Spinal cord (tissue), 9 donors: ENCODE measurements at regions not wholly inside any gene's neighbourhood (a gene's known extent, or its start where the extent isn't known, plus 50 kb on each side); places are given as distances from the start of the nearest gene placed in this dataset.

ENCODE experiments used
- DNase-seq, 6 donors: peaks; one replicate each; pipeline versions ENCODE4 v3.0.0 to v3.0.0-alpha.2; 2013 to 2015; ENCODE audit warnings: low spot score in 6 of 6, low read depth in 4 of 6
- H3K27ac ChIP-seq: one replicate; pipeline ENCODE4 v1.5.1; 2013; ENCODE audit warnings: low read depth, low read length, control low read depth
- H3K27me3 ChIP-seq: one replicate; pipeline ENCODE4 v1.6.1; 2013; ENCODE audit warnings: low read length; ENCODE audit not compliant: control insufficient read depth, insufficient read depth
- H3K36me3 ChIP-seq: one replicate; pipeline ENCODE4 v1.6.1; 2013; ENCODE audit warnings: low read length; ENCODE audit not compliant: control insufficient read depth, insufficient read depth
- H3K4me1 ChIP-seq: one replicate; pipeline ENCODE4 v1.6.1; 2013; ENCODE audit warnings: low read length; ENCODE audit not compliant: control insufficient read depth, insufficient read depth
- H3K4me3 ChIP-seq: one replicate; pipeline ENCODE4 v1.5.1; 2013; ENCODE audit warnings: low read depth, low read length, control low read depth
- H3K9me3 ChIP-seq: one replicate; pipeline ENCODE4 v1.6.1; 2013; ENCODE audit warnings: low read length; ENCODE audit not compliant: control insufficient read depth, insufficient read depth
- WGBS: methylation state at CpG from one replicate; pipeline ENCODE4 v1.1.5; 2013; ENCODE audit warnings: missing lambda C conversion rate; ENCODE audit not compliant: insufficient coverage; 5-methylcytosine and 5-hydroxymethylcytosine counted together
- donor health status: healthy.

GRCh38 chr14:87181288-87181687 lies 811.7 kb downstream of the GALC start:
- no peaks in the 10 kb centered on the region for H3K4me1 ChIP-seq
- no peaks in the 10 kb centered on the region for H3K9me3 ChIP-seq
- peak in 1 of 6 donors; percentile 34 for DNase-seq
- no peak overlapping the region for H3K27ac ChIP-seq
- no peaks in the 10 kb centered on the region for H3K27me3 ChIP-seq
- no peak overlapping the region for H3K4me3 ChIP-seq
- WGBS = no CpG with 5 or more reads among the region's 3 CpGs
- no peaks in the 10 kb centered on the region for H3K36me3 ChIP-seq

GRCh38 chr14:87179936-87180335 lies 813.0 kb downstream of the GALC start:
- H3K27ac ChIP-seq = no peak overlapping the region
- H3K4me3 ChIP-seq = no peak overlapping the region
- H3K4me1 ChIP-seq = no peaks in the 10 kb centered on the region
- no peak for DNase-seq
- 100% methylated on average over 1 of the region's 6 CpGs for WGBS
- H3K27me3 ChIP-seq = no peaks in the 10 kb centered on the region
- H3K36me3 ChIP-seq = no peaks in the 10 kb centered on the region
- no peaks in the 10 kb centered on the region for H3K9me3 ChIP-seq

- no peaks in the 10 kb centered on the region for H3K27me3 ChIP-seq
- no peaks in the 10 kb centered on the region for H3K4me1 ChIP-seq
- no peak overlapping the region for H3K27ac ChIP-seq
- no peak overlapping the region for H3K4me3 ChIP-seq
- no CpG with 5 or more reads among the region's 1 CpG for WGBS
- no peaks in the 10 kb centered on the region for H3K36me3 ChIP-seq
- H3K9me3 ChIP-seq = no peaks in the 10 kb centered on the region
- DNase-seq = no peak
Observed at GRCh38 chr14:87178277-87178676, 814.7 kb downstream of the GALC start.

GRCh38 chr14:87175175-87175574 lies 817.8 kb downstream of the GALC start:
- WGBS = 100% methylated on average over 1 of the region's 2 CpGs
- no peaks in the 10 kb centered on the region for H3K4me1 ChIP-seq
- no peaks in the 10 kb centered on the region for H3K9me3 ChIP-seq
- H3K36me3 ChIP-seq = no peaks in the 10 kb centered on the region
- no peak overlapping the region for H3K27ac ChIP-seq
- H3K27me3 ChIP-seq = no peaks in the 10 kb centered on the region
- DNase-seq = no peak
- H3K4me3 ChIP-seq = no peak overlapping the region

- Histone ChIP-seq H3K9me3 (no peaks in the 10 kb centered on the region), H3K4me3 (no peak overlapping the region), H3K4me1 (no peaks in the 10 kb centered on the region), H3K27me3 (no peaks in the 10 kb centered on the region), H3K36me3 (no peaks in the 10 kb centered on the region), H3K27ac (no peak overlapping the region)
- no CpG with 5 or more reads among the region's 2 CpGs for WGBS
- DNase-seq = no peak
Observed at GRCh38 chr14:87171141-87171540, 821.8 kb downstream of the GALC start.

- H3K27me3 ChIP-seq = no peaks in the 10 kb centered on the region
Observed at GRCh38 chr14:87170179-87170578, 822.8 kb downstream of the GALC start.

GRCh38 chr14:87169362-87169761 lies 823.6 kb downstream of the GALC start:
- WGBS = 96% methylated on average over 2 of the region's 2 CpGs
- H3K36me3 ChIP-seq = no peaks in the 10 kb centered on the region
- DNase-seq = no peak
- no peaks in the 10 kb centered on the region for H3K4me1 ChIP-seq
- no peaks in the 10 kb centered on the region for H3K27me3 ChIP-seq
- no peak overlapping the region for H3K4me3 ChIP-seq
- no peaks in the 10 kb centered on the region for H3K9me3 ChIP-seq
- no peak overlapping the region for H3K27ac ChIP-seq

More at GRCh38 chr14:87170179-87170578, 822.8 kb downstream of the GALC start:
- H3K4me3 ChIP-seq = no peak overlapping the region
- H3K27ac ChIP-seq = no peak overlapping the region
- H3K36me3 ChIP-seq = no peaks in the 10 kb centered on the region
- no CpG with 5 or more reads among the region's 3 CpGs for WGBS
- no peaks in the 10 kb centered on the region for H3K4me1 ChIP-seq
- DNase-seq = no peak
- H3K9me3 ChIP-seq = no peaks in the 10 kb centered on the region

GRCh38 chr14:87161502-87161901 lies 831.5 kb downstream of the GALC start:
- no peaks in the 10 kb centered on the region for H3K4me1 ChIP-seq
- no peaks in the 10 kb centered on the region for H3K9me3 ChIP-seq
- no peak overlapping the region for H3K4me3 ChIP-seq
- no peak overlapping the region for H3K27ac ChIP-seq
- no peaks in the 10 kb centered on the region for H3K36me3 ChIP-seq
- H3K27me3 ChIP-seq = no peaks in the 10 kb centered on the region
- 60% methylated on average over 1 of the region's 4 CpGs for whole genome bisulfite sequencing
- DNase-seq = no peak

GRCh38 chr14:87160989-87161388 lies 832.0 kb downstream of the GALC start:
- no peak for DNase-seq
- WGBS = 53% methylated on average over 2 of the region's 2 CpGs
- no peaks in the 10 kb centered on the region for H3K9me3 ChIP-seq
- no peaks in the 10 kb centered on the region for H3K36me3 ChIP-seq
- H3K4me3 ChIP-seq = no peak overlapping the region
- H3K27ac ChIP-seq = no peak overlapping the region
- H3K27me3 ChIP-seq = no peaks in the 10 kb centered on the region
- no peaks in the 10 kb centered on the region for H3K4me1 ChIP-seq

GRCh38 chr14:87158283-87158682 lies 834.7 kb downstream of the GALC start:
- no peaks in the 10 kb centered on the region for H3K4me1 ChIP-seq
- no peaks in the 10 kb centered on the region for H3K36me3 ChIP-seq
- no peaks in the 10 kb centered on the region for H3K27me3 ChIP-seq
- H3K4me3 ChIP-seq = no peak overlapping the region
- no peak for DNase-seq
- no peaks in the 10 kb centered on the region for H3K9me3 ChIP-seq
- H3K27ac ChIP-seq = no peak overlapping the region
- WGBS = 70% methylated on average over 1 of the region's 5 CpGs
